ENCODE measurements at regions not wholly inside any gene's neighbourhood (a gene's known extent, or its start where the extent isn't known, plus 50 kb on each side); places are given as distances from the start of the nearest gene placed in this dataset.

- no peaks in the 10 kb centered on the region for H3K79me2 ChIP-seq (ENCODE audit: control insufficient read depth, insufficient read depth, low read length, unreplicated experiment)
- H3K27me3 ChIP-seq (ENCODE audit: insufficient read depth, low read length), result no peaks in the 10 kb centered on the region
- no peaks in the 10 kb centered on the region for H3K36me3 ChIP-seq (ENCODE audit: insufficient read depth, low read length)
- no peak overlapping the region for H3K4me3 ChIP-seq (ENCODE audit: low read depth, low read length)
- H2AFZ ChIP-seq (ENCODE audit: low read length, unreplicated experiment), result no peak overlapping the region
- no peaks in the 10 kb centered on the region for H3K4me1 ChIP-seq (ENCODE audit: control insufficient read depth, insufficient read depth, low read length, unreplicated experiment)
- no peak overlapping the region for H3K27ac ChIP-seq (ENCODE audit: low read depth, low read length)
Observed at GRCh38 chr19:31991984-31992655, 353.3 kb upstream of the ZNF507 start.

- no peak overlapping the region for H3K27ac ChIP-seq (ENCODE audit: low read depth, low read length)
- no peak overlapping the region for H2AFZ ChIP-seq (ENCODE audit: low read length, unreplicated experiment)
- H3K4me3 ChIP-seq (ENCODE audit: low read depth, low read length), result no peak overlapping the region
- no peaks in the 10 kb centered on the region for H3K79me2 ChIP-seq (ENCODE audit: control insufficient read depth, insufficient read depth, low read length, unreplicated experiment)
- H3K36me3 ChIP-seq (ENCODE audit: insufficient read depth, low read length), result no peaks in the 10 kb centered on the region
- no peaks in the 10 kb centered on the region for H3K4me1 ChIP-seq (ENCODE audit: control insufficient read depth, insufficient read depth, low read length, unreplicated experiment)
- no peaks in the 10 kb centered on the region for H3K27me3 ChIP-seq (ENCODE audit: insufficient read depth, low read length)
Observed at GRCh38 chr19:31992750-31993149, 352.7 kb upstream of the ZNF507 start.

DNA sequence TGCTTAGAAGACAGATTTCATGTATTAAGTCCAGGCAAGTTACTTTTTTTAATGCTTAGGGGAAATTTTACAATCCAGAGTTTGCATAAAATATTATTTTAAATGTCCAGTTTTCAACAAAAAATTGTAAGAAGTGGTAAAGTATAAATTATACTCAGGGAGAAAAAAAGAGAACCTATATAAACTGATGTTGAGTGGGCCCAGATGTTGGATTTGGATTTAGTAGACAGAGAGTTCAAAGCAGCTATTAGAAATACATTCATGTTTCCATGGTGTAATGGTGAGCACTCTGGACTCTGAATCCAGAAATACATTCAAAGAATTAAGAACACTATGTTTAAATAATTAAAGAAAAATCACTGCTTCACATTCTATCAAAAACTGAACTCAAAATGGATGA is 349.9 kb upstream of the ZNF507 start:
- Histone ChIP-seq H3K4me3 (ENCODE audit: low read depth, low read length) (no peak overlapping the region), H3K27me3 (ENCODE audit: insufficient read depth, low read length) (no peaks in the 10 kb centered on the region), H3K36me3 (ENCODE audit: insufficient read depth, low read length) (no peaks in the 10 kb centered on the region), H3K79me2 (ENCODE audit: control insufficient read depth, insufficient read depth, low read length, unreplicated experiment) (no peaks in the 10 kb centered on the region), H3K4me1 (ENCODE audit: control insufficient read depth, insufficient read depth, low read length, unreplicated experiment) (no peaks in the 10 kb centered on the region), H2AFZ (ENCODE audit: low read length, unreplicated experiment) (no peak overlapping the region), H3K27ac (ENCODE audit: low read depth, low read length) (no peak overlapping the region)

GRCh38 chr19:32010071-32010470 is 335.3 kb upstream of the ZNF507 start:
- Histone ChIP-seq H3K4me3 (ENCODE audit: low read depth, low read length) (no peak overlapping the region), H3K27ac (ENCODE audit: low read depth, low read length) (no peak overlapping the region), H2AFZ (ENCODE audit: low read length, unreplicated experiment) (no peak overlapping the region), H3K79me2 (ENCODE audit: control insufficient read depth, insufficient read depth, low read length, unreplicated experiment) (no peaks in the 10 kb centered on the region), H3K4me1 (ENCODE audit: control insufficient read depth, insufficient read depth, low read length, unreplicated experiment) (no peaks in the 10 kb centered on the region), H3K27me3 (ENCODE audit: insufficient read depth, low read length) (no peaks in the 10 kb centered on the region), H3K36me3 (ENCODE audit: insufficient read depth, low read length) (no peaks in the 10 kb centered on the region)

GRCh38 chr19:32012206-32012605 is 333.2 kb upstream of the ZNF507 start:
- Histone ChIP-seq H3K4me3 (ENCODE audit: low read depth, low read length) (no peak overlapping the region), H3K36me3 (ENCODE audit: insufficient read depth, low read length) (no peaks in the 10 kb centered on the region), H2AFZ (ENCODE audit: low read length, unreplicated experiment) (no peak overlapping the region), H3K4me1 (ENCODE audit: control insufficient read depth, insufficient read depth, low read length, unreplicated experiment) (no peaks in the 10 kb centered on the region), H3K79me2 (ENCODE audit: control insufficient read depth, insufficient read depth, low read length, unreplicated experiment) (no peaks in the 10 kb centered on the region), H3K27ac (ENCODE audit: low read depth, low read length) (no peak overlapping the region), H3K27me3 (ENCODE audit: insufficient read depth, low read length) (no peaks in the 10 kb centered on the region)

DNA sequence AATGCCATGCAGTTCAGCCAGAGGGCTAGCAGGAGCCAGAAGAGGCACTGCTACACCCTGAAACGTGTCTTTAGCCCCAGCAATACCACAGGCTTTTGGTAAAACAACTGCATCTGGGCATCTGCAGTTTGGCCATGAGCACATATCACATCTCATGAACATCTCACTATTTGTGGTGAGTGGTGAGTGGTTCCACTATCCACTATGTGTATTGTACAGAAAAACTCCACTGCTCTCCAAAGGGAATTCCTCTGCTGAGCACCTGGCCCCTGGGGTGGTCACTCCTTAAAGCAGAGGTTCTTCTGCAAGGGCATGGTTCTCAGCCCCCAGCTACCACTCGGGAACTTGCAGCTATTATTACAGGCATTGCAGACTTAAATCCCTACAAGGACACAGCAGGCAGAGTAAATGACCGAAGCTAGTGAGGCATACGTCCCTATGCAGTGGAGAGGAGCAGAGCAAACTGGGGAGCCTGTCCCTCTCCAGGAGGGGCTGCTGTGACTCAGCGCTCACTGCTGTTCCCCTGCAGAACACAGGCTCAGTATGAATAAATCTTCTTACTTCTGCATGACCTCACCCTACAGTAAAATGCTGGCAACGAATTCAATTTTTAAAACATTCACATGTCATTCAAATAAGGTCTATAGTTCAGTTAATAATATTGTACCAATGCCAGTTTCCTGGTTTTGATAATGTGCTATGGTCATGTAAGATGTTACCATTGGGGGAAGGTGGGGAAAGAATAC is 332.4 kb upstream of the ZNF507 start:
- H3K27me3 ChIP-seq (ENCODE audit: insufficient read depth, low read length), result no peaks in the 10 kb centered on the region
- H3K79me2 ChIP-seq (ENCODE audit: control insufficient read depth, insufficient read depth, low read length, unreplicated experiment), result no peaks in the 10 kb centered on the region
- no peak overlapping the region for H3K4me3 ChIP-seq (ENCODE audit: low read depth, low read length)
- H2AFZ ChIP-seq (ENCODE audit: low read length, unreplicated experiment), result no peak overlapping the region
- no peaks in the 10 kb centered on the region for H3K4me1 ChIP-seq (ENCODE audit: control insufficient read depth, insufficient read depth, low read length, unreplicated experiment)
- no peaks in the 10 kb centered on the region for H3K36me3 ChIP-seq (ENCODE audit: insufficient read depth, low read length)
- H3K27ac ChIP-seq (ENCODE audit: low read depth, low read length), result no peak overlapping the region

DNA sequence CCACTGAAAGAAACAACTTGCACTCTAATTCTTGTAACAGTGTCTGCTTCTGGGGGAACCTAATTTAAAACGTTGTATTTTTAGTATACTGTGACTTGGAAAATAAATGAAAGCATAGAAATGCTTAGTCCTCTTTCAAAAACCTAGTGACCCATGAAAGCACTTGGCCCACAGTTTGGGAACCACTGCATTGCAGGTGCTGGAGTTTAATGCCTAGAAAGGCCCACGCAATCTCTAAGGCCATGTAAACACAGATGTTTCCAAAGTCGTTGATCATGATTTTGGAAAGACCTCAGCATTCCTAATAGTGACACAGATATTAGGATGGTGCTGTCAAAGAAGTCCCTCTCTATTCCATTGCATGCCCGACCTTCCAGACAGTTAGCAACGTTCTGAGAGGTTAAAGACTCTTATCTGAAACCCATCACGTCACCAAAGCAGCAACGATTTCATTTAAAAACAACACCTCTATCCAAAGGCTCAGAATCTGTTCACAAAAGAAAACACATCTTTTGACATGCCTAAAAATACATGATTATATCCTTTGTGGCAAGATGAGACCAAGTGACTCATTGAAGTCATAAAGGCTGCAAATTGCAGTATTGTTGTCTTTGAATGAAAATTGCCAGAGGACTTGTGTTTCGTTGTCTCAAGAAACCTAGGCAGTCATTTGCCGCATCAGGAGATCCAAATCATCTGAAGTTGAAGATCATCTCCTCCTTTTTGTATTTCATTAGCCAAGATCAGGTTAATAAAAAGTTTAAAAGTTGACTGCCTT is 328.0 kb upstream of the ZNF507 start:
- Histone ChIP-seq H3K36me3 (ENCODE audit: insufficient read depth, low read length) (no peaks in the 10 kb centered on the region), H3K4me1 (ENCODE audit: control insufficient read depth, insufficient read depth, low read length, unreplicated experiment) (no peaks in the 10 kb centered on the region), H3K27ac (ENCODE audit: low read depth, low read length) (no peak overlapping the region), H3K79me2 (ENCODE audit: control insufficient read depth, insufficient read depth, low read length, unreplicated experiment) (no peaks in the 10 kb centered on the region), H3K4me3 (ENCODE audit: low read depth, low read length) (no peak overlapping the region), H3K27me3 (ENCODE audit: insufficient read depth, low read length) (no peaks in the 10 kb centered on the region), H2AFZ (ENCODE audit: low read length, unreplicated experiment) (no peak overlapping the region)

DNA sequence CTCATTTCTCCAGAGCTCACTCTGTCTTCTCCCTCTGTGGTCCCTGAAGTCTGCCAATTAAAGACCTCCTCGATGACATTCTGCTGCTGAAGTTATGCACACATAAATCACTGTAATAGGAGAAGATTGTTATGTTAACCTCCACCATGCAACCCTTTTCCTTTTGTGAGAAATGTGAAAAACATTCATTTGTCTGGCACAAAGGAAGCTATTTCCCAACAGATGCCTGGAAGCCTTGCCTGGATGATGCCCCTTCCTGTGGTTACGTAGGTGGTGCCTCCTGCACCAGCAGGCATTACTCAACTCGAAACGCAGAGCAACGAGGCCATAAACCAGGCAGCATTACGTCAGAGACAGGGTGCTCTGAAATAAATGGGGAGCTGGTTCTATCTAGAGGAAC is 327.4 kb upstream of the ZNF507 start:
- H3K27me3 ChIP-seq (ENCODE audit: insufficient read depth, low read length), result no peaks in the 10 kb centered on the region
- H3K4me3 ChIP-seq (ENCODE audit: low read depth, low read length), result no peak overlapping the region
- H2AFZ ChIP-seq (ENCODE audit: low read length, unreplicated experiment), result no peak overlapping the region
- H3K36me3 ChIP-seq (ENCODE audit: insufficient read depth, low read length), result no peaks in the 10 kb centered on the region
- H3K79me2 ChIP-seq (ENCODE audit: control insufficient read depth, insufficient read depth, low read length, unreplicated experiment), result no peaks in the 10 kb centered on the region
- no peaks in the 10 kb centered on the region for H3K4me1 ChIP-seq (ENCODE audit: control insufficient read depth, insufficient read depth, low read length, unreplicated experiment)
- no peak overlapping the region for H3K27ac ChIP-seq (ENCODE audit: low read depth, low read length)

DNA sequence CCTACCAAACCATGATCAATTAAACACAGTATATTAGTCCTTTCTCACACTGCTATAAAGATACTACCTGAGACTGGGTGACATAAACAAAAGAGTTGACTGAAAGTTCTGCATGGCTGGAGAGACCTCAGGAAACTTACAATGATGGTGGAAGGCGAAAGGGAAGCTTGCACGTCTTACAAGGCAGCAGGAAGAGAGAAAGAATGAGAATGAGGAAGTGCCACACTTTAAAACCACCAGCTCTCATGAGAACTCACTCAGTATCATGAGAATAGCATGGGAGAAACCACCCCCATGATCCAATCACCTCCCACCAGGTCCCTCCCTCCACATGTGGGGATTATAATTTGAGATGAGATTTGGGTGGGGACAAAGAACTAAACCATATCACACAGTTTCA is 324.9 kb upstream of the ZNF507 start:
- Histone ChIP-seq H2AFZ (ENCODE audit: low read length, unreplicated experiment) (no peak overlapping the region), H3K27me3 (ENCODE audit: insufficient read depth, low read length) (no peaks in the 10 kb centered on the region), H3K79me2 (ENCODE audit: control insufficient read depth, insufficient read depth, low read length, unreplicated experiment) (no peaks in the 10 kb centered on the region), H3K27ac (ENCODE audit: low read depth, low read length) (no peak overlapping the region), H3K4me3 (ENCODE audit: low read depth, low read length) (no peak overlapping the region), H3K4me1 (ENCODE audit: control insufficient read depth, insufficient read depth, low read length, unreplicated experiment) (no peaks in the 10 kb centered on the region), H3K36me3 (ENCODE audit: insufficient read depth, low read length) (no peaks in the 10 kb centered on the region)

GRCh38 chr19:32022044-32022640 is 323.3 kb upstream of the ZNF507 start:
- Histone ChIP-seq H3K4me3 (ENCODE audit: low read depth, low read length) (no peak overlapping the region), H3K4me1 (ENCODE audit: control insufficient read depth, insufficient read depth, low read length, unreplicated experiment) (no peaks in the 10 kb centered on the region), H2AFZ (ENCODE audit: low read length, unreplicated experiment) (no peak overlapping the region), H3K27ac (ENCODE audit: low read depth, low read length) (no peak overlapping the region), H3K79me2 (ENCODE audit: control insufficient read depth, insufficient read depth, low read length, unreplicated experiment) (no peaks in the 10 kb centered on the region), H3K27me3 (ENCODE audit: insufficient read depth, low read length) (no peaks in the 10 kb centered on the region), H3K36me3 (ENCODE audit: insufficient read depth, low read length) (no peaks in the 10 kb centered on the region)

All from ACC112 (cell line).